Stimulated activated CD4-positive, alpha-beta T cell treated with anti-CD3 and anti-CD28 coated beads, Interleukin-1b, Interleukin-23, amount 100 ng/mL, for 24 hours (primary cell): ENCODE measurements at regions not wholly inside any gene's neighbourhood (a gene's known extent, or its start where the extent isn't known, plus 50 kb on each side); places are given as distances from the start of the nearest gene placed in this dataset.

Experiments
- DNase-seq, 4 experiments: peaks; one replicate each; pipeline ENCODE4 v3.0.0-alpha.2; 2020; ENCODE audit warnings: low read depth in 4 of 4, low spot score in 1 of 4

GRCh38 chr2:5507367-5507766 is 184.8 kb upstream of the SOX11 start:
- no peak for DNase-seq

GRCh38 chr2:5509362-5509761 is 182.8 kb upstream of the SOX11 start:
- DNase-seq = no peak

- no peak for DNase-seq
Observed at GRCh38 chr2:5510082-5510481, 182.1 kb upstream of the SOX11 start.

- no peak for DNase-seq
Observed at GRCh38 chr2:5515693-5516092, 176.5 kb upstream of the SOX11 start.

GRCh38 chr2:5519286-5519685 is 172.9 kb upstream of the SOX11 start:
- DNase-seq = no peak

- DNase-seq = no peak
Observed at GRCh38 chr2:5520463-5520972, 171.7 kb upstream of the SOX11 start.

- no peak for DNase-seq
Observed at GRCh38 chr2:5521461-5521860, 170.7 kb upstream of the SOX11 start.

GRCh38 chr2:5524551-5524950 is 167.6 kb upstream of the SOX11 start:
- DNase-seq = no peak

- no peak for DNase-seq
Observed at GRCh38 chr2:5528706-5529105, 163.5 kb upstream of the SOX11 start.

GRCh38 chr2:5530011-5530696 is 162.0 kb upstream of the SOX11 start:
- DNase-seq = no peak

GRCh38 chr2:5535301-5535700 is 156.9 kb upstream of the SOX11 start:
- DNase-seq = no peak

GRCh38 chr2:5537180-5537688 is 154.9 kb upstream of the SOX11 start:
- DNase-seq = no peak

- no peak for DNase-seq
Observed at GRCh38 chr2:5538313-5538712, 153.9 kb upstream of the SOX11 start.

- DNase-seq = no peak
Observed at GRCh38 chr2:5538772-5539171, 153.4 kb upstream of the SOX11 start.

- DNase-seq = no peak
Observed at GRCh38 chr2:5539282-5540165, 152.7 kb upstream of the SOX11 start.

- no peak for DNase-seq
Observed at GRCh38 chr2:5540856-5541255, 151.3 kb upstream of the SOX11 start.

- DNase-seq = no peak
Observed at GRCh38 chr2:5544205-5544786, 147.9 kb upstream of the SOX11 start.

GRCh38 chr2:5546181-5546580 is 146.0 kb upstream of the SOX11 start:
- no peak for DNase-seq

GRCh38 chr2:5548991-5549715 is 143.0 kb upstream of the SOX11 start:
- DNase-seq = no peak

- no peak for DNase-seq
Observed at GRCh38 chr2:5549771-5550170, 142.4 kb upstream of the SOX11 start.

- DNase-seq = no peak
Observed at GRCh38 chr2:5555636-5556035, 136.5 kb upstream of the SOX11 start.
